B cell (primary cell): ENCODE measurements at regions not wholly inside any gene's neighbourhood (a gene's known extent, or its start where the extent isn't known, plus 50 kb on each side); places are given as distances from the start of the nearest gene placed in this dataset.

Experiments used
- EZH2 ChIP-seq: IDR thresholded peaks from 2 replicates; pipeline ENCODE4 v1.6.1; 2012; ENCODE audit warnings: borderline replicate concordance, low read depth, mild to moderate bottlenecking, moderate library complexity, low read length; ENCODE audit not compliant: insufficient read depth, poor library complexity, severe bottlenecking
- TF ChIP-seq, protein P1 (sequence below): fragments of 200-600 bp; IDR thresholded peaks from one replicate; pipeline ENCODE4 v1.8.0; 2022; ENCODE audit warnings: antibody characterized with exemption, mild to moderate bottlenecking

DNA sequence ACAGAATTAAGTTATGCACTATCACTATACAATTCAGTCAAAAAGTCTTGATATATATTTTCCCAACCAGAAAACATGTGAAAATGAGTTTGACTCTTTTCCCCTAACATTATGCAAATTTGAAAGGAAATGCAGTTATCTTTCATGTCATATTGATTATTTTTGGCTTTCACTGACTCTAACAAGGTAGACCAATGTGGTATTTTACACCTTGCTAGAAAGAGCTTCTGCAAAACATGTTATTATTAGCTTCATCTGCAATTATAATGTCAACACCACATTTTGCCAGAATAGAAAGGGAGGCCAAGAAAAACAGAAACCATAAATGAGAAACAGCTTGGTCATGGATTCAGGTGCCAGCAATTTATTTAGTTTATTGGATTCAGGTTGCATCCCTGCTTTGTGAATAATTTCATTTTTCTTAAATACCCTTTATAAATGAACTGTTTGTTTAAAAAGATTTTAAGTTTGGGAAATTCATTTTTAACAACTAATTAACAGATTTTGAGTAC, 226.1 kb upstream of the GJE1 start:
- no peak for TF ChIP-seq EZH2
- TF ChIP-seq, protein P1, sequence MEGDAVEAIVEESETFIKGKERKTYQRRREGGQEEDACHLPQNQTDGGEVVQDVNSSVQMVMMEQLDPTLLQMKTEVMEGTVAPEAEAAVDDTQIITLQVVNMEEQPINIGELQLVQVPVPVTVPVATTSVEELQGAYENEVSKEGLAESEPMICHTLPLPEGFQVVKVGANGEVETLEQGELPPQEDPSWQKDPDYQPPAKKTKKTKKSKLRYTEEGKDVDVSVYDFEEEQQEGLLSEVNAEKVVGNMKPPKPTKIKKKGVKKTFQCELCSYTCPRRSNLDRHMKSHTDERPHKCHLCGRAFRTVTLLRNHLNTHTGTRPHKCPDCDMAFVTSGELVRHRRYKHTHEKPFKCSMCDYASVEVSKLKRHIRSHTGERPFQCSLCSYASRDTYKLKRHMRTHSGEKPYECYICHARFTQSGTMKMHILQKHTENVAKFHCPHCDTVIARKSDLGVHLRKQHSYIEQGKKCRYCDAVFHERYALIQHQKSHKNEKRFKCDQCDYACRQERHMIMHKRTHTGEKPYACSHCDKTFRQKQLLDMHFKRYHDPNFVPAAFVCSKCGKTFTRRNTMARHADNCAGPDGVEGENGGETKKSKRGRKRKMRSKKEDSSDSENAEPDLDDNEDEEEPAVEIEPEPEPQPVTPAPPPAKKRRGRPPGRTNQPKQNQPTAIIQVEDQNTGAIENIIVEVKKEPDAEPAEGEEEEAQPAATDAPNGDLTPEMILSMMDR: no peak
